HCT116 (cell line): ENCODE measurements at regions not wholly inside any gene's neighbourhood (a gene's known extent, or its start where the extent isn't known, plus 50 kb on each side); places are given as distances from the start of the nearest gene placed in this dataset.

Experiments
- ATAC-seq: fragments of 200-7000 bp; cut with Tn5 transposase; 2 replicates; pipeline ENCODE4 v1.9.1; 2020; ENCODE audit warnings: mild to moderate bottlenecking, moderate library complexity
- BruUV-seq: library from RNA; stranded (reverse); fragments of 400-500 nt; replicated peaks from 2 replicates; lab custom pipeline; 2021; lab: Mats Ljungman, UMichigan
- CTCF ChIA-PET: fragments of 300-600 bp; sonication (Branson Sonifier 250); formaldehyde crosslinking; loops from one replicate; lab custom pipeline; 2021; ENCODE audit warnings: antibody characterized with exemption; lab: Charles Lee
- POLR2A ChIA-PET: fragments of 300-600, 350-600 bp; sonication (Branson Sonifier 250); formaldehyde crosslinking; loops from one replicate; lab custom pipeline; 2021; ENCODE audit warnings: antibody characterized with exemption; lab: Charles Lee
- RAD21 ChIA-PET, 2 experiments: fragments of 300-600 bp; sonication (Branson Sonifier 250); formaldehyde crosslinking; loops; one replicate each; lab custom pipeline; 2023; ENCODE audit warnings: low total read pairs in 2 of 2; ENCODE audit not compliant: uncharacterized antibody in 2 of 2, unreplicated experiment in 2 of 2, low non-redundant PET in 1 of 2; lab: Charles Lee
- DNase-seq: peaks from one replicate; pipeline ENCODE4 v3.0.0-alpha.2; 2010; ENCODE audit warnings: low read depth, low spot score
- H2AFZ ChIP-seq: fragments of 200-600 bp; shearing (Covaris generic), sonication (generic); 2 replicates; pipeline ENCODE4 v1.6.1; 2017; ENCODE audit warnings: low read depth, mixed run types, mixed read lengths, antibody characterized with exemption, low read length; ENCODE audit not compliant: poor library complexity, severe bottlenecking
- H3K27ac ChIP-seq: 2 replicates; pipeline ENCODE4 v1.5.1; 2012; ENCODE audit warnings: low read depth, low read length
- H3K27me3 ChIP-seq: fragments of 200-600 bp; sonication (generic); 2 replicates; pipeline ENCODE4 v1.6.1; 2016; ENCODE audit warnings: mixed run types, low read length, mixed read lengths; ENCODE audit not compliant: insufficient read depth
- H3K36me3 ChIP-seq, 2 experiments: fragments of 200-500 bp in 1 of 2; fragments of 200-600 bp in 1 of 2; sonication (Bioruptor generic) in 1 of 2; sonication (generic) in 1 of 2; 2 replicates each; pipeline versions ENCODE4 v1.5.1 to v1.6.1; 2014 to 2016; ENCODE audit warnings: low read length in 2 of 2, inconsistent platforms in 1 of 2, mixed read lengths in 1 of 2, mixed run types in 1 of 2; ENCODE audit not compliant: insufficient read depth in 2 of 2, control insufficient read depth in 1 of 2
- H3K4me1 ChIP-seq, 2 experiments: fragments of 200-600 bp in 1 of 2; sonication (generic) in 1 of 2; 2 replicates each; pipeline versions ENCODE4 v1.5.1 to v1.6.1; 2012 to 2017; ENCODE audit warnings: low read length in 2 of 2, inconsistent platforms in 1 of 2, mild to moderate bottlenecking in 1 of 2, mixed read lengths in 1 of 2, mixed run types in 1 of 2, moderate library complexity in 1 of 2; ENCODE audit not compliant: insufficient read depth in 2 of 2, control insufficient read depth in 1 of 2
- H3K4me2 ChIP-seq: fragments of 200-600 bp; sonication (generic); 2 replicates; pipeline ENCODE4 v1.6.1; 2017; ENCODE audit warnings: mixed run types, low read length, mixed read lengths
- H3K4me3 ChIP-seq, 2 experiments: fragments of 200-600 bp in 1 of 2; sonication (generic) in 1 of 2; replicated peaks in 1 of 2; 2 replicates each; pipeline ENCODE4 v1.5.1; 2011 to 2016; ENCODE audit warnings: low read length in 2 of 2, control low read depth in 1 of 2, low read depth in 1 of 2, mild to moderate bottlenecking in 1 of 2, mixed read lengths in 1 of 2, mixed run types in 1 of 2
- H3K79me2 ChIP-seq: fragments of 200-600 bp; sonication (generic); 2 replicates; pipeline ENCODE4 v1.6.1; 2017; ENCODE audit warnings: mild to moderate bottlenecking, mixed run types, low read length, moderate library complexity, mixed read lengths; ENCODE audit not compliant: insufficient read depth
- H3K9ac ChIP-seq: fragments of 200-600 bp; sonication (generic); 2 replicates; pipeline ENCODE4 v1.6.1; 2016; ENCODE audit warnings: low read length, mixed read lengths
- H3K9me2 ChIP-seq: fragments of 200-600 bp; sonication (generic), shearing (Covaris generic); 2 replicates; pipeline ENCODE4 v1.6.1; 2017; ENCODE audit warnings: mixed run types, mild to moderate bottlenecking, moderate library complexity; ENCODE audit not compliant: insufficient read depth
- H3K9me3 ChIP-seq, 2 experiments: fragments of 200-500 bp in 1 of 2; fragments of 200-600 bp in 1 of 2; sonication (Bioruptor generic) in 1 of 2; sonication (generic) in 1 of 2; 2 replicates each; pipeline ENCODE4 v1.6.1; 2014 to 2017; ENCODE audit warnings: low read length in 2 of 2, mixed read lengths in 2 of 2, inconsistent platforms in 1 of 2, low read depth in 1 of 2, mild to moderate bottlenecking in 1 of 2, mixed run types in 1 of 2, moderate library complexity in 1 of 2; ENCODE audit not compliant: control insufficient read depth in 1 of 2, insufficient read depth in 1 of 2
- H4K20me1 ChIP-seq: fragments of 200-600 bp; sonication (generic), shearing (Covaris generic); 2 replicates; pipeline ENCODE4 v1.6.1; 2017; ENCODE audit warnings: mixed run types, mild to moderate bottlenecking, moderate library complexity; ENCODE audit not compliant: insufficient read depth
- EZH2 ChIP-seq: fragments of 200-600 bp; sonication (generic); IDR thresholded peaks from 2 replicates; pipeline ENCODE4 v1.6.1; 2017; ENCODE audit warnings: antibody characterized with exemption, mixed run types
- EZH2phosphoT487 ChIP-seq: fragments of 200-600 bp; IDR thresholded peaks from 2 replicates; pipeline ENCODE4 v1.6.1; 2018; ENCODE audit warnings: antibody characterized with exemption, borderline replicate concordance
- JUND ChIP-seq: IDR thresholded peaks from 2 replicates; pipeline ENCODE4 v1.6.1; 2012
- SRF ChIP-seq: IDR thresholded peaks from 2 replicates; pipeline ENCODE4 v1.6.1; 2012; ENCODE audit warnings: low read depth
- ZBTB33 ChIP-seq: IDR thresholded peaks from 2 replicates; pipeline ENCODE4 v1.6.1; 2011; ENCODE audit warnings: mild to moderate bottlenecking, low read length, moderate library complexity; ENCODE audit not compliant: insufficient replicate concordance; ENCODE audit errors: extremely low read depth
- intact Hi-C: fragments of 100-400 bp; cut with micrococcal nuclease; formaldehyde crosslinking; loops from 2 replicates; pipeline ENCODE4 v1.10.0; 2022
- TF ChIP-seq, protein P1 (sequence below), 3 experiments: fragments of 200-600 bp in 1 of 3; sonication (generic) in 1 of 3; IDR thresholded peaks in 2 of 3; conservative IDR thresholded peaks in 1 of 3; 2 replicates each; pipeline ENCODE4 v1.5.1; 2012 to 2017; ENCODE audit warnings: low read depth in 2 of 3, low read length in 2 of 3, antibody characterized with exemption in 1 of 3, borderline replicate concordance in 1 of 3, control low read depth in 1 of 3, mild to moderate bottlenecking in 1 of 3, mixed read lengths in 1 of 3, mixed run types in 1 of 3, moderate library complexity in 1 of 3; ENCODE audit not compliant: insufficient read depth in 1 of 3

DNA sequence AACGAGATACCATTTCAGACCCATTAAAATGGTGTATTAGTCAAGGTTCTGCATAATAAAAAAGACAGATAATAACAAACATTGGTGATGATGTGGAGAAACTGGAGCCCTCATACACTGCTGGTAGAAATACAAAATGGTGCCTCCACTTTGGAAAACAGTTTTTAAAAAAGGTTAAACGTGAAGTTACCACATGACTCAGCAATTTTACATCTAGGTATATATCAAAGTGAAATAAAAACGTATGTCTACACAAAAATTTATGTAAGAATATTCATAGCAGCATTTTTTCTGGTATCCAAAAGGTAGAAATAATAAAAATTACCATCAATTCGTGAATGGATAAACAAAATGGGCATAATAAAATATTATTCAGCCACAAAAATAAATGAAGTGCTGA is 519.8 kb downstream of the TLE4 start:
- BruUV-seq = no TSS peak
- no peak for ATAC-seq
- Histone ChIP-seq H4K20me1 (no peaks in the 10 kb centered on the region), H3K4me2 (no peak overlapping the region), H2AFZ (no peak overlapping the region), H3K9ac (no peak overlapping the region), H3K9me3 (peaks cover 12 to 19% of the 10 kb centered on the region in 2 experiments; a peak in 2 of 4 replicates), H3K4me3 (no peak overlapping the region), H3K27ac (no peak overlapping the region), H3K4me1 (no peaks in the 10 kb centered on the region), H3K27me3 (no peaks in the 10 kb centered on the region), H3K36me3 (no peaks in the 10 kb centered on the region), H3K79me2 (no peaks in the 10 kb centered on the region), H3K9me2 (no peaks in the 10 kb centered on the region)
- no peak for DNase-seq
- TF ChIP-seq JUND = no peak
- no peak for TF ChIP-seq SRF
- TF ChIP-seq, protein P1, sequence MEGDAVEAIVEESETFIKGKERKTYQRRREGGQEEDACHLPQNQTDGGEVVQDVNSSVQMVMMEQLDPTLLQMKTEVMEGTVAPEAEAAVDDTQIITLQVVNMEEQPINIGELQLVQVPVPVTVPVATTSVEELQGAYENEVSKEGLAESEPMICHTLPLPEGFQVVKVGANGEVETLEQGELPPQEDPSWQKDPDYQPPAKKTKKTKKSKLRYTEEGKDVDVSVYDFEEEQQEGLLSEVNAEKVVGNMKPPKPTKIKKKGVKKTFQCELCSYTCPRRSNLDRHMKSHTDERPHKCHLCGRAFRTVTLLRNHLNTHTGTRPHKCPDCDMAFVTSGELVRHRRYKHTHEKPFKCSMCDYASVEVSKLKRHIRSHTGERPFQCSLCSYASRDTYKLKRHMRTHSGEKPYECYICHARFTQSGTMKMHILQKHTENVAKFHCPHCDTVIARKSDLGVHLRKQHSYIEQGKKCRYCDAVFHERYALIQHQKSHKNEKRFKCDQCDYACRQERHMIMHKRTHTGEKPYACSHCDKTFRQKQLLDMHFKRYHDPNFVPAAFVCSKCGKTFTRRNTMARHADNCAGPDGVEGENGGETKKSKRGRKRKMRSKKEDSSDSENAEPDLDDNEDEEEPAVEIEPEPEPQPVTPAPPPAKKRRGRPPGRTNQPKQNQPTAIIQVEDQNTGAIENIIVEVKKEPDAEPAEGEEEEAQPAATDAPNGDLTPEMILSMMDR (IDR thresholded peaks at IDR 0.05 in 2 of 3, conservative IDR thresholded peaks at IDR 0.05 in 1 of 3; ENCODE audit: borderline replicate concordance in 1 of 3, insufficient read depth in 1 of 3, low read depth in 2 of 3, low read length in 2 of 3) = no peak
- TF ChIP-seq ZBTB33 = no peak
- TF ChIP-seq EZH2 = no peak
- TF ChIP-seq EZH2phosphoT487 = no peak
- POLR2A ChIA-PET = no interaction called here
- intact Hi-C loops = no loop called here
- RAD21 ChIA-PET = no interaction called here
- CTCF ChIA-PET = no interaction called here
